NCI-H510A (cell line): ENCODE measurements at regions not wholly inside any gene's neighbourhood (a gene's known extent, or its start where the extent isn't known, plus 50 kb on each side); places are given as distances from the start of the nearest gene placed in this dataset.

Experiments used
- DNase-seq: peaks from one replicate; lab custom pipeline; 2025; lab: John Stamatoyannopoulos, UW

DNA sequence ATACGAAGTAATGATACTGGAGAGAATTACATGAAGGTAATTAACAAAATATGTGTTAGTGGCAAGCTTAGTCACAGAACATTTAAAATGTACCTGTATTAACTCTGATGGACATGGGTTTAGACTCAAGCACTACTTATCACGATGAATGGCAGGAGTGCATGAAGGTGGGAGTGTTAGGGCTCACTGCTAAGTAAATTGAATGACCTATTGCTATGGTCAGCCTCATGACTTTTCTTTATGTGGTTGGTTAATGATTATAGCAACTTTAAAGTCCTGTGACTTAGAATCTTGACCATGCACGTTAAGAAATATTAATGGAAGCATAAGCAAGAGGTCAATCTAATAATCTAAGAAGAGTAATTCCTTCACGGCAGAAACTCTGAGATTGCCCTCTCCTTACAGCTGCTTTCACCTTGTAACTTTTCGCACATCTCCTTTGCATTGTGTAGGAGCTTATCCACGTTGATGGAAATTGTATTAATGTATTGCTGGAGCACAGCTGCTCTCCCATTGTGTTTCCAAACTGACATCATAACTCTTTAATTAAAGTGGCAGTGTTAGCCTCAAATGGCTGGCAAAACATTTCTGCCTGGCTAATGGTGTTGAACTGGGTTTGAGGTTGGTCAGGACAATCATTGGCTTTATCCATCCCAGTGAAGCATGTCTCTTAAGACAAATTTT is 114.5 kb downstream of the RXFP2 start:
- DNase-seq: no peak

DNA sequence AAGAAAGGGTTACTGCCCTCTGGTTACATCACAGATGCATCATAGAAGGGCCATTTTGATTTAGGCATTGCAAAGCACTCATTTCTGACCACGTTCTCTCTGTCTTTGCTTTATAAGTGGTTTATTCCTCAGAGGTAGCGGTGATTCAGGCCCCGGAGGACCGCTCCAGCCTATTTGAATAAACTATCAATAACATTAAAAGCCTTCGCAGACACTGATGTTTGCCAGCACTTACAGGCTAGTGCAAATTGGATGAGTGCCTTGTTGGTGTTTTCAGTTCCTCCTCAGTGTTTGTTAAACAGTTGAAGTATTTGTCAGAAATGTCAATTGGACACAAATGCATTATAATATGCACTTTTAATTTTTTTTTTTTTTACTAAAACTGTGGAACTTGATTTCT is 120.2 kb downstream of the RXFP2 start:
- no peak for DNase-seq

DNA sequence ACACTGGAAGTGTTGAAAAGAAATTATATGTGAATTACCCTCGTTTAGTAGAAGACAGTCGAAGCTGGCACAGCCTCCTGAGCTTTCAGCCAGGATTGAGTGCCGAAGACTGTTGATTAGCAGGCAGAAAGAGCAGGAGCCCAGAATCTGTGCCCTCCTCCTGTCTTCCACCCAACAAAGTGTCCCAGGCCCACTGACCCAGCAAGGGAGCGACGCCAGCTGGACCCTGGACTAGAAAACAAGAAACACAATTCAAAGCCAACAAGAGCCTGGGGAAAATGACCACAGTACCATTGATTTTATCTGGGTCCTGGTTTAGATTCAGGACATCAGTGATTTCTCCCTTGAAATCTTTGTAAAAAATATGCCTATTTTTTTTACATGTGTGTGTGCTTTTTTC is 120.7 kb downstream of the RXFP2 start:
- DNase-seq: no peak

DNA sequence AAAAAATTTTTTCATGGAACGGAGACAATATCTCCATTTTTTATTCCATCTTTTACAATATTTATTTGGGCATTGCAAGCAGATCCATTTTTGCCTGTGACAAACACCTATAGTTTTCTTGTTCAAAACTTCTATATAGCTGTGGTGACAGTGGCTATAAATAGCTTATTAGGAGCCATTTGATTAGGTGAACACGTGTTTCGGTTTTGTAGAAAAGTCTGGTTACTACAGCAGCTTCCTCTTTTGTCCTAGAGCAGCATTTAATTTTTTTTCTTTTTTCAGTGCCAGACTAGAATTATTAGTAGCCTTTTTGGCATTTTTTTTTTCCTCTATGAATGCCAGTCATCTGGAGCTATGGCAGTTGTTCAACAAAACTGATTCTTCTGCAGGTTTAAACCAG is 123.5 kb downstream of the RXFP2 start:
- no peak for DNase-seq

DNA sequence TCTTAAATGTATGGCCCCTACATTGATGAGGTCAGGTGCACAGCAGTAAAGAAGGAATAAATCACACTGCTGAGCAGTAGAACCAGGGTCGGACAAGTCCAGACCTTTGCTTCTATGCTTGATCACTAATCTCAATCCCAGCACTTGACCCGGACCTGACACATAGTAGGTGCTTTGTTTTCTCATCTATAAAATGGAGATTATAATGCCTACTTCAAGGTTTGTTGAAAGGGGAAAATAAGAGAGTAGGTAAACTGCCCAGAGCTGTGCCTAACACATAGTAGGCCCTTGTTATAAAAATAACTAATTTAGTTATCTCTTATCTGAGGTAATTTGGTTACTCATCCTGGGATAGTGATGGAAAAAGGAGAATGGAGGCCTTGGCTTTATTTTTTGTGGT is 125.0 kb downstream of the RXFP2 start:
- DNase-seq: no peak

DNA sequence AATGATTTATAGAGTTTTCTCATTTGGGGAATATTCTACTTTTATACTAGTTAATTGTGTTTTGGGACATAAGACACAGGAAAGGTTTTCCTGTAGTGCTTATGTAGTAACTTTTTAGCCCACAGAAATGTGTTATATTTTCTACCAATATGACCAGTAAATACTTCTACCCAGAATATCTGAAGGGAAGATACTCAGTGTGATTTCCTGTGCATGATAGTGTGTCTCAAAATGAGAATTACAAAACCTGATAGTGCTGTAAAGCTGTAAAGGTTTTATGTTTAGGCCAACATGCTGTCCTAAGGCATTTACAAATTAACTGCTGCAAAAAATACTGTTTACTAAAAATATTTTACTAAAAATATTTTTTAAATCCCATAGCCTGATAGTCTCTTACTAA is 126.8 kb downstream of the RXFP2 start:
- no peak for DNase-seq

DNA sequence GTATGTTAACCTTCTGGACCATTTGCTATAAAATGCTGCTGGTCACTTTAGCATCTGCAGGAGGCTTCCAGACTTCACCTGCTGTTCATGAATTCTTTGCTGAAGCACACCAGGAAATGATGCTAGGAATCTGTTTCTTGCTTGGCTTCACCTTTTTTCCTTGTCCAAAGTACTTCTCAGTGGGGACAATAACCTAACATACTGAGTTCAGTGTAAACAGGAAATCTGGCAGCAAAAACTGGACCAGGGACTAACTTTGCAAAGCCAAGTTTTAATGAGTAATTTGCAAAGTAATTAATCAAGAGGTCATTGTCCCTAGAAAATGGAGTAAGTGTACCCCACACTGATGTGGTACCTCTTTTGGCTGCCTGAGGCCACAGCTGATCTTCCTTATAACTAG is 128.4 kb downstream of the RXFP2 start:
- no peak for DNase-seq

DNA sequence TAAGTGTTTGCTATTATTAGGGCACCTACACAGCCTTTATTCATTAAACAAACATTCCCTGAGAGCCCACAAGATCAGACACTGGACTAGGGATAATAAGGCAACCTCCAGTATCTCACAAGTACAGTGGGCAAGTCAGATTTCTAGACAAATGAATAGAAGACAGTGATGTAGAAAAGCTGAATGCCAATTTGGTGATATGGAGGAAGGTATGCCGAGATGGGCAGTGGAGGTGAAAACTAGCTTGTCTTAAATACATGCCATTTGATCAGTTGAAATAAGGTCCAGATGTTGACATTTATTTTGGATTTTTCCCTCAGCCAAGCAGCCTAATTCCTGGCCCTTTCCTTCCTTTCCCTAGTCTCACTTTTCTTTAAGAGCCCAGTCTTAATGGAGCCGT is 130.3 kb downstream of the RXFP2 start:
- no peak for DNase-seq

DNA sequence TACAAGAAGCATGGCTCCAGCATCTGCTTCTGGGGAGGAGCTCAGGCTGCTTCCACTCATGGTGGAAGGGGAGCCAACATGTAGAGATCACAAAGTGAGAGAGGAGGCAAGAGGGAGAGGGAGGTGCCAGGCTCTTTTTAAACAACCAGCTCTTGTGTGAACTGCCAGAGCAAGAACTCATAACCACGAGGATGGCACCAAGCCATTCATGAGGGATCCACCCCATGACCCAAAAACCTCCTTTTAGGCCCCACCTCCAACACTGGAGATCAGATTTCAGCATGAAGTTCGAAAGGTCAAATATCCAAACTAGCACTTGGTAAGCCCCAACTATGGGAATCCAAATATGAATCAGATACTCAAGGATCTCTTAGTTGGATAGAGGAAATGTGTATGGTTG is 131.2 kb downstream of the RXFP2 start:
- DNase-seq: no peak

DNA sequence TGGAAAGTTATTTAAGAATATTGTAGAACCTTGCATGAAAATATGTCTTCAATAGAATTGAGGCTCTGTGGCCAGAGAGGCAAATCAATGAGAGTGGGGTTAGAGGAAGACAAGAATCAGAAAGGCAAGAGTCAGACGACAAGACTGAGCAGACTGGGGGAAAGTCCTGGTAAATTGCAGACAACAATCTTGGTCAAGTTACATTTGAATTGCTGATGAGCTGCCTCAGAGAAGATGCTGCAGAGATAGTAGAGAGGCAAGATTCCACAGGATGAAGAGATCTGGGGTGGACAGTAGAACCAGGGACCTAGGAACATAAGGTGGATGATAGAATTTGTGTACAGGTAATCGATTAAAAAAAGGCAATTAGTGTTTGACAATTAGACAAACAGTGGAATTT is 133.8 kb downstream of the RXFP2 start:
- DNase-seq: no peak

DNA sequence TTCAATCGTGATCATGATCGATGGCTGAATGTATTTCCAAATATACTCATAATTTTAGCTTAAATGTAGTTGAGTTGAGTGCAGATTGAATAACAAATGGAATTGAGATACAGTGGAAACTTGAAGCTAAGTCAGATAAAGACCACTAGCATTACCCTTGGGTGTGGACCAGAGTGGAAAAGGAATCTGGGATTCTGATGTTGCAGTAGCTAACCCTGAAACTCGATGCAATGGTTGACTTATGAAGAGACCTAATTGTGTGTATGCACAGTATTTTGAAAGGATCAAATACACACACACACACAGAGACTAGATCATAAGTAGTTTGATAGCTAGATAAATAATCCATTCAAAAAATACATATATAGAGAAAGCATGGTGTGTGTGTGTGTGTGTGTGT is 135.8 kb downstream of the RXFP2 start:
- DNase-seq: no peak

DNA sequence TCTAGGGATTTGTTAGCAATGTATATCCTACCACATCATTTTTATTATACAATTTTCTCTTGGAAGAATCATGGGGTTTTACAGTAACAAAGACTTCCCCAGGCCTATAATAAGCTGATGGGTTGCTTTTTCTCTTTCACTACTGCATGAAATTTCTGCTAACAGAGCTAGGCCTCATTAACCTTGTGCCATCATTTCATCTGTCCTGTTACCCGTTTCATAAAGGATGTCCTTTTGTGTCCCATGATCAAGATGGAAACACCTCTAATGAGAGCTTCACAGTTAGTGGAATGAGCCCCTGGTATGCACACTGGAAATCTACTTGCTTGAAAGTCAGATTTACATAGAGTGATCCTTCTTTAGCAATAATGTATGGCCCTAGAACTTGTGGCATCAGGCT is 138.7 kb downstream of the RXFP2 start:
- DNase-seq: no peak

DNA sequence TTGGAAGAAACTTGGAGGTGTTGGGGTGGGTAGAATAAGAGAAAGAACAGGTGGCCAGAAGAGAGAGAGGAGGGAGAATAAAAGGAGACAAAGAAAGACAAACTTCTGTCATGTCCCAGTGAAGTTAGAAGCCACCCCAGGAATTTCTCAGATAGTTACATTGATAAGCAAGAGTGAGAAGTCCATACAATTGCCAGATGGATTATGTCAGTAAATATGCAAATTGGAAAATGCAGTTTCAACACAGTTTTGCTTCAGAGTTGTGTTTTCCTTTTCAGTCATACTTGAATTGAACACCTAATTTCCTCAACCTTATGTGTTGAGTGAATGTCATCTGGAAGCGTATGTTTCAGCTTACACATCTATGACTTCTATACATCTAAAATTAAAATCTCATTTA is 139.2 kb downstream of the RXFP2 start:
- no peak for DNase-seq

DNA sequence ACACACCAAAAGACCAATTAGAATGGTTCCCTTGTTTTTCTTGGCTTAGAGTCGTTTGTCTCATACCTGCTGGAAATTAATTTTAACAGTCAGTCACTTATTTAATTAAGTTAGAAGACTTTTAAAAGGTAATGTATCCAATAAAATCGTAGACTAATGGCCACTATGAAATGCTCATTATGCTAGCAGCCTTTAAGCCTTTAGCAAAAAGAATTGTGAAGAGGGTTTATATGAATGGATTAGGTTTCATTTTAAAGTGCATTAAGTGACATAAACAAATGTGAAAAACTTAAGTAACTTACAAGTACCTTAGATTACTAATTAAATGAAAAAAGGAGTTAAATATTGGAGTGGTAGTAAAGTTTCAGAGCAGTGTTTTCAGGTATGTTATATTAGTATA is 139.6 kb downstream of the RXFP2 start:
- no peak for DNase-seq

DNA sequence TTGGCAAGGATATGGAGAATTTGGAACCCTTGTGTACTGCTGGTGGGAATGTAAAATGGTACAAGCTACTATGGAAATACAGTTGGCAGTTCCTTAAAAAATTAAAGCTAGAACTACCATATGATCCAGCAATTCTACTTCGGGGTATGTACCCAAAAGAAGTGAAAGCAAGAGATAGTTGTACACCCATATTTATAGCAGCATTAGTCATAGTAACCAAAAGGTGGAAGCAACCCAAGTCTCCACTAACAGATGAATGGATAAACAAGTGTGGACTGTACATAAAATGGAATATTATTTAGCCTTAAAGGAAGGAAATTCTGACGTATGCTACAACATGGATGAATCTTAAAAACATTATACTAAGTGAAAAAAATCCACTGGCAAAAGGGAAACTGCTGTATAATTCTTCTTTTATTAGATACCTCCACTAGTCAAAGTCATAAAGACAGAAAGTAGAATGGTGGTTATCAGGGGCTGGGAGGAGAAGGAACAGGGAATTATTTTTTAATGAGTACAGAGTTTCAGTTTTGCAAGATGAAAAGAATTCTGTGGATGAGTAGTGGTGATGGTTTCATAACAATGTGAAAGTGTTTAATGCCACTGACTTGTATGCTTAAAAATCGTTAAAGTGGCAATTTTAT is 141.6 kb downstream of the RXFP2 start:
- DNase-seq: no peak

DNA sequence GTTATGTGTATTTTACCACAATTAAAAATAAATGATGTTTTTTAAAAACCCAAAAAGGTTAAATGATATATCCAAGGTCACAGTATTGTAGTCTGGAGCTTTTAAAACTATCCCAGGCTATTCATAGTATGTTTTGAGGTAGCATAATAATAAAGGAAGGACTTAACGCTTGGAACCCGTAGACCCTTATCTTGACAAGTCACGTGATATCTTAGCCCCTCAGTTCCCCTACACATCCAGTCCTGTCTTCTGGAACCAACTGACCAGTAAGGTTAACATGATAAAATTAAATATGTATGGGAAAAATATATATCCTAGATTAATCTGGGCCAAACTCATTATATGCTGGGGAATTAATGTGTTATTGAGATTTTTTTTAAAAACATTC is 142.2 kb downstream of the RXFP2 start:
- no peak for DNase-seq

DNA sequence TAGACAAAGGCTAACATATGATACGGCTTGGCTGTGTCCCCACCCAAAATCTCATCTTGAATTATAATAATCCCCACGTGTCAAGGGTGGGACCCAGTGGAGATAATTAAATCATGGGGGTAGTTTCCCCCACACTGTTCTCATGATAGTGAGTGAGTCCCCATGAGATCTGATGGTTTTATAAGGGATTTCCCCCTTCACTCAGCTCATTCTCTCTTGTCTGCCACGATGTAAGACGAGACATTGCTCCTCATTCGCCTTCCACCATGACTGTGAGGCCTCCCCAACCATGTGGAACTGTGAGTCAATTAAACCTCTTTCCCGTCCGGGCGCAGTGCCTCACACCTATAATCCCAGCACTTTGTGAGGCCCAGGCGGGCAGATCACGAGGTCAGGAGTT is 143.5 kb downstream of the RXFP2 start:
- no peak for DNase-seq

DNA sequence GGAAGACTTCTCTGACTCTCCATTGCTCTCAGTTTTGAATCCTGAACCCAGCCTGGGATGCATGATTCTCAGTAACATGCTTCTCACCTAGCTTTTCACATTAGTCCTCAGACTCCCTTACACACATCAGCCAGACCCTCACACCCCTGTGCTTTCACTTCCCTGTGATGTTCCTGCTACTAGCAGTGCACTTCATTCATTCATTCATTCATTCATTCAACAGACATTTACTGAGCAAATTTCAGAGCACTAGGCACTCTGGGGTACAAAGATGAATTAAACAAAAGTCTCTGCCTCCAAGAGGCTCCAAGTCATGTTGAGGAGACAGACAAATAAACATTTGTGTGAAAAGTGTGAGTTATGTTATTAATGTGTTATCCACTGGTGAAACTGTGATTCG is 145.2 kb downstream of the RXFP2 start:
- no peak for DNase-seq

DNA sequence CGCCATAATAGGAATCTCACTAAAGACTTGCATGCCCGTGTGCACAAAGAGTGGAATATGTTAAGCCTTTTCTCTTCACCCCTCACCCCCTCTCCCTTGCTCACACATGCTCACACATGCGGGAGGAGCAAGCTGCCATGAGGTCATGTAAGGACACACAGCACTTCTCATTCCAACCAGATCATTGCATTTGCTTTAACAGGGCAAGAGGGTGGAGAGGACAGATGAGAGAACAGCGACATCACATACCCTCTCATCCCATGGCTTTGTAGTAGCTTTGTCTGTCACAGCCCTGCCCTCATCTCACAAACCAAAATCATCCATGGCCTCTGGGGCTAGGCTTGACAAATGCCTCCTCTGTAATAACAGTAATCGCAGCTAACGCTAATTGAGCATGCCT is 145.6 kb upstream of the FRY start:
- DNase-seq: no peak

DNA sequence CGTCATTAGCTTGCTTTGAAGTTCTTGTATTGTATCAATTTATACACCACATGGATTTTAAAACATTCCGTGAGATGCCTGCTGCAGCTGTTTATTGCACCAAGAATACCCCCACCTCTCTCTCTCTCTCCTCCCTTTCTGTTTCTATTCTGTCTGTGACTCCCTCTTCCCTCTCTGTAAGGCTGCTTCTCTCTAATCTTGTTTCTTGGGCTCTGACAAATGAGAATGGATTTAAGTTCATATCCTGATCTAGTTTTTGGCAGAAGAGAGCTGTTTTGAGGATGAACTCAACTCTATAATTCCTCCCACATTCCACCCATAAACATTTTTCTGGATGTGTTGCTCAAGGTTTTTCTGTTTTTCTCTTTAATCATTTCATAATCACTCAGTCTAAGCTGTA is 144.3 kb upstream of the FRY start:
- no peak for DNase-seq

DNA sequence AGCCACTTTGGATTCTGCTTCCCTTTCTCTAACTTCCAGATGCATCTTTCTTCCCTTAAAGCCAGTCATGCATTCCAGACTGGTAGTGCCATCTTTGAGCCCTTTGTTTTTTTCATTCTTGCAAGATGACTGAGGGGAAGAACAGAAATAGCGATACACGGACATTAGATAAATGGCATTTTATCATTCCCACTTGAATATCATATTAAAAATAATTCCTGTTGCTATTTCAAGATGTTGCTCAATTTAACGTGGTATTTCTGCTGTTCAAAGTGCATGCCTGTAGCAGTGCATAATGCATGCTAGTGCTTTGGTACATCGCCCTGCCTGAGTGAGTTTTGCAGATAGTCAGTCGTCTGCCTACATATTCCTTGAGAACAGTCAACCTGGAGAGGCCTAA is 140.6 kb upstream of the FRY start:
- no peak for DNase-seq

DNA sequence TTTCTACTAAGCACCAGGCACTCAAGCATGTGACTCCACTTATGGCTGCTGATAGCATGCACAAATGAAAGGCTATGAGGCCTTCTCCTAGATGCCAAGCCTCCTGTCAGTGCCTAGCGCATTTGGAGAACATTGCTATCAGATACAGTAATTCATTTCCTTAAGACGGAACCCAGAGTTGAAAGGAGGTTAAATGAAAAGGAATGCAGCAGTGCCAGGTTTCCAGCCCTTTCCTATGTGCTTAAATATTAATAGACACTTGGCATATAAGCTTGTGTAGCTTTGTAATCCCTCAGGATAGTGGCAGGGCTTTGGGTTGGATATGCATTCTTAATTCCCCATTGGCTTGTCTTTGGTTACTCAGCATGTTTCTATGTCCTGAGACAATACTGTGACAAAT is 140.1 kb upstream of the FRY start:
- DNase-seq: no peak

DNA sequence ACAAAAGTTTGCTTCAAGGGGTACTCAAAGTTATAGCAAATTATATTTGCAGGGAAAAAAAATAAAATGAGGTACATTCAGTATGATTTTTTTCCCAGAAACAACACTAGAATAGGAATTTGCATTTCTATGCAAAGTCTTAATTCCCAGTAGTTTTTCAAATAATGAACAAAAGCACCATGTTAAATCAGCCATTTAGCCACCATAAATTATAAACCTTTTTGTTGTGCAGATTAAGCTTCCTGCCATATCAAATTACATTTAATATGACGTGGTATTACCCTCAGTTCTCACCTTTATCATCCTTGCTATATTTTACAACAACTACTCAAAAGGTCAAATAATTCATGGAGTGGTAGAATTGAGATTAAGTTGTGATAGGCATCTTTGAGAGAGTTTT is 136.6 kb upstream of the FRY start:
- no peak for DNase-seq

DNA sequence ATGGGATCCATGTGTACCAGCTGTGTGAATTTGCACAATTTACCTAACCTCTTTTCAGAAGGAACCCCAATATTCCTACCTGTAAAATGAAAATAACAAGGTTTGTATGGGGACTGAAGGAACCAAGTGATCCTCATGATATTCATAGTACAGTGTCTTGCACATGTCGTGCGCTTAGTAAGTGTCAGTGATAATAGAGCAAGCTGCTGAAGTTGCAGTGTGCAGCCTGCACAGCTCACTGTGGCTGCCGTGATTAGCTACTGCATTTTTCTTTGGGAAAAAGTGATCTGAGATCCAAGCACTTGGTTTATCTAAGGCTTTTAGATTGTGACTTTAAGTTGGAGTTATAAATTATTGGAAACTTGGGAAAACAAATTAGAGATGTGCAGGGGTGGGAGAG is 135.9 kb upstream of the FRY start:
- DNase-seq: no peak
